ENCODE measurements at regions not wholly inside any gene's neighbourhood (a gene's known extent, or its start where the extent isn't known, plus 50 kb on each side); places are given as distances from the start of the nearest gene placed in this dataset.
"Not testable (repeated sequence)": the region's sequence is repeated elsewhere in the genome, so short reads cannot be mapped to it uniquely, and the experiment has no call there.

- peak; percentile 30 for DNase-seq
Observed at GRCh38 chr15:24848050-24848449, 106.7 kb upstream of the SNRPN start.

GRCh38 chr15:24856397-24857390 lies 98.1 kb upstream of the SNRPN start:
- DNase-seq: no peak

GRCh38 chr15:24857763-24858162 lies 97.0 kb upstream of the SNRPN start:
- no peak for DNase-seq

GRCh38 chr15:24858183-24858582 lies 96.6 kb upstream of the SNRPN start:
- not testable (repeated sequence) for DNase-seq

GRCh38 chr15:24858737-24859601 lies 95.8 kb upstream of the SNRPN start:
- no peak for DNase-seq

- DNase-seq: no peak
Observed at GRCh38 chr15:24861014-24861690, 93.6 kb upstream of the SNRPN start.

GRCh38 chr15:24862726-24863521 lies 91.9 kb upstream of the SNRPN start:
- no peak for DNase-seq

GRCh38 chr15:24865303-24865702 lies 89.5 kb upstream of the SNRPN start:
- no peak for DNase-seq

- no peak for DNase-seq
Observed at GRCh38 chr15:24877174-24877573, 77.6 kb upstream of the SNRPN start.

- DNase-seq: no peak
Observed at GRCh38 chr15:24878153-24878552, 76.6 kb upstream of the SNRPN start.

- no peak for DNase-seq
Observed at GRCh38 chr15:24879492-24879891, 75.3 kb upstream of the SNRPN start.

- no peak for DNase-seq
Observed at GRCh38 chr15:24880663-24881062, 74.1 kb upstream of the SNRPN start.

GRCh38 chr15:24886538-24886937 lies 68.2 kb upstream of the SNRPN start:
- DNase-seq: no peak

GRCh38 chr15:24898715-24899272 lies 56.0 kb upstream of the SNRPN start:
- DNase-seq: peak; percentile 58

- no peak for DNase-seq
Observed at GRCh38 chr15:24899367-24899766, 55.4 kb upstream of the SNRPN start.

GRCh38 chr15:24899795-24900194 lies 55.0 kb upstream of the SNRPN start:
- no peak for DNase-seq

GRCh38 chr15:24901409-24901808 lies 53.4 kb upstream of the SNRPN start:
- no peak for DNase-seq

All from NCI-H524 treated with DMSO at 0.1 percent for 48 hours (cell line).